ENCODE measurements at regions not wholly inside any gene's neighbourhood (a gene's known extent, or its start where the extent isn't known, plus 50 kb on each side); places are given as distances from the start of the nearest gene placed in this dataset.
"Not testable (repeated sequence)": the region's sequence is repeated elsewhere in the genome, so short reads cannot be mapped to it uniquely, and the experiment has no call there.

- no peak for FAIRE-seq
Observed at GRCh38 chr2:128513961-128514283, 195.3 kb upstream of the HS6ST1 start.

GRCh38 chr2:128514555-128514955 is 195.9 kb upstream of the HS6ST1 start:
- no peak for FAIRE-seq

GRCh38 chr2:128516938-128517337 is 198.3 kb upstream of the HS6ST1 start:
- no peak for FAIRE-seq

- not testable (repeated sequence) for FAIRE-seq
Observed at GRCh38 chr2:128519028-128519427, 200.4 kb upstream of the HS6ST1 start.

GRCh38 chr2:128519517-128520215 is 201.0 kb upstream of the HS6ST1 start:
- no peak for FAIRE-seq

GRCh38 chr2:128520340-128520739 is 201.7 kb upstream of the HS6ST1 start:
- no peak for FAIRE-seq

- FAIRE-seq = no peak
Observed at GRCh38 chr2:128520791-128521190, 202.1 kb upstream of the HS6ST1 start.

GRCh38 chr2:128521482-128521881 is 202.8 kb upstream of the HS6ST1 start:
- no peak for FAIRE-seq

GRCh38 chr2:128522829-128523228 is 204.2 kb upstream of the HS6ST1 start:
- no peak for FAIRE-seq

- no peak for FAIRE-seq
Observed at GRCh38 chr2:128523457-128523856, 204.8 kb upstream of the HS6ST1 start.

GRCh38 chr2:128524183-128524582 is 205.5 kb upstream of the HS6ST1 start:
- no peak for FAIRE-seq

- no peak for FAIRE-seq
Observed at GRCh38 chr2:128525653-128526052, 207.0 kb upstream of the HS6ST1 start.

GRCh38 chr2:128526455-128526976 is 207.8 kb upstream of the HS6ST1 start:
- no peak for FAIRE-seq

GRCh38 chr2:128528133-128528532 is 209.5 kb upstream of the HS6ST1 start:
- no peak for FAIRE-seq

- FAIRE-seq = no peak
Observed at GRCh38 chr2:128530025-128530573, 211.4 kb upstream of the HS6ST1 start.

GRCh38 chr2:128531856-128532255 is 213.2 kb upstream of the HS6ST1 start:
- no peak for FAIRE-seq

GRCh38 chr2:128533101-128533500 is 214.4 kb upstream of the HS6ST1 start:
- no peak for FAIRE-seq

GRCh38 chr2:128534688-128535392 is 216.2 kb upstream of the HS6ST1 start:
- FAIRE-seq = no peak

- FAIRE-seq = no peak
Observed at GRCh38 chr2:128535953-128536352, 217.3 kb upstream of the HS6ST1 start.

GRCh38 chr2:128536925-128537620 is 218.4 kb upstream of the HS6ST1 start:
- FAIRE-seq = no peak

GRCh38 chr2:128537646-128538045 is 219.0 kb upstream of the HS6ST1 start:
- FAIRE-seq = no peak

- no peak for FAIRE-seq
Observed at GRCh38 chr2:128538396-128538795, 219.7 kb upstream of the HS6ST1 start.

- FAIRE-seq = no peak
Observed at GRCh38 chr2:128540670-128541069, 222.0 kb upstream of the HS6ST1 start.

Measured in endometrium (tissue), 2 donors.